SW 1271 (cell line): ENCODE measurements at regions not wholly inside any gene's neighbourhood (a gene's known extent, or its start where the extent isn't known, plus 50 kb on each side); places are given as distances from the start of the nearest gene placed in this dataset.

Experiments
- DNase-seq, 2 experiments: peaks; one replicate each; lab custom pipeline; 2025; lab: John Stamatoyannopoulos, UW

- no peak for DNase-seq
These were observed 249.3 kb upstream of the TGFBR2 start for GRCh38 chr3:30356866-30357753.

GRCh38 chr3:30357897-30358296 is 248.5 kb upstream of the TGFBR2 start:
- DNase-seq, result no peak

GRCh38 chr3:30358871-30359270 is 247.5 kb upstream of the TGFBR2 start:
- no peak for DNase-seq

- no peak for DNase-seq
These were observed 237.4 kb upstream of the TGFBR2 start for GRCh38 chr3:30368978-30369377.

GRCh38 chr3:30370681-30371271 is 235.6 kb upstream of the TGFBR2 start:
- DNase-seq, result no peak

- no peak for DNase-seq
These were observed 233.6 kb upstream of the TGFBR2 start for GRCh38 chr3:30372837-30373236.

- no peak for DNase-seq
These were observed 221.8 kb upstream of the TGFBR2 start for GRCh38 chr3:30384546-30385072.

GRCh38 chr3:30393079-30393478 is 213.3 kb upstream of the TGFBR2 start:
- DNase-seq, result no peak

- no peak for DNase-seq
These were observed 209.4 kb upstream of the TGFBR2 start for GRCh38 chr3:30397030-30397429.

GRCh38 chr3:30399394-30400181 is 206.8 kb upstream of the TGFBR2 start:
- no peak for DNase-seq

- DNase-seq, result no peak
These were observed 205.5 kb upstream of the TGFBR2 start for GRCh38 chr3:30400926-30401325.

GRCh38 chr3:30401971-30402370 is 204.4 kb upstream of the TGFBR2 start:
- no peak for DNase-seq

- DNase-seq, result no peak
These were observed 198.8 kb upstream of the TGFBR2 start for GRCh38 chr3:30407651-30408050.

GRCh38 chr3:30408105-30408557 is 198.3 kb upstream of the TGFBR2 start:
- no peak for DNase-seq

- no peak for DNase-seq
These were observed 188.0 kb upstream of the TGFBR2 start for GRCh38 chr3:30418443-30418842.

GRCh38 chr3:30421266-30421665 is 185.1 kb upstream of the TGFBR2 start:
- peak in 1 of 2 experiments; percentile 26 for DNase-seq

GRCh38 chr3:30426293-30426993 is 180.0 kb upstream of the TGFBR2 start:
- DNase-seq, result no peak

GRCh38 chr3:30428251-30428650 is 178.2 kb upstream of the TGFBR2 start:
- DNase-seq, result no peak

- no peak for DNase-seq
These were observed 170.5 kb upstream of the TGFBR2 start for GRCh38 chr3:30435861-30436331.

- no peak for DNase-seq
These were observed 169.2 kb upstream of the TGFBR2 start for GRCh38 chr3:30437171-30437601.

GRCh38 chr3:30438126-30438525 is 168.3 kb upstream of the TGFBR2 start:
- DNase-seq, result no peak
